KMS-11 (cell line): ENCODE measurements at regions not wholly inside any gene's neighbourhood (a gene's known extent, or its start where the extent isn't known, plus 50 kb on each side); places are given as distances from the start of the nearest gene placed in this dataset.

Experiments
- H2AFZ ChIP-seq: fragments of 200-600 bp; sonication (generic); 2 replicates; pipeline ENCODE4 v1.6.1; 2016; ENCODE audit warnings: antibody characterized with exemption, mixed run types, low read depth
- H3K27ac ChIP-seq: fragments of 200-600 bp; sonication (generic); 2 replicates; pipeline ENCODE4 v1.6.1; 2016; ENCODE audit warnings: mild to moderate bottlenecking, mixed run types
- H3K27me3 ChIP-seq: fragments of 200-600 bp; sonication (generic); 2 replicates; pipeline ENCODE4 v1.6.1; 2017; ENCODE audit warnings: mild to moderate bottlenecking, low read depth, mixed run types, moderate library complexity; ENCODE audit not compliant: insufficient read depth
- H3K36me3 ChIP-seq: fragments of 200-600 bp; sonication (generic); 2 replicates; pipeline ENCODE4 v1.6.1; 2017; ENCODE audit warnings: mild to moderate bottlenecking, mixed run types; ENCODE audit not compliant: insufficient read depth
- H3K4me1 ChIP-seq: fragments of 200-600 bp; sonication (generic); 2 replicates; pipeline ENCODE4 v1.6.1; 2016; ENCODE audit warnings: mild to moderate bottlenecking, low read depth, mixed run types; ENCODE audit not compliant: poor library complexity, severe bottlenecking
- H3K4me2 ChIP-seq: fragments of 200-600 bp; sonication (generic); 2 replicates; pipeline ENCODE4 v1.7.0; 2016; ENCODE audit warnings: mild to moderate bottlenecking, mixed run types
- H3K4me3 ChIP-seq: fragments of 200-600 bp; sonication (generic); IDR thresholded peaks from 2 replicates; pipeline ENCODE4 v1.6.1; 2017; ENCODE audit warnings: low read depth, low read length, mixed read lengths; ENCODE audit not compliant: insufficient read depth
- H3K79me2 ChIP-seq: fragments of 200-600 bp; sonication (generic); 2 replicates; pipeline ENCODE4 v1.6.1; 2016; ENCODE audit warnings: low read depth, mixed run types; ENCODE audit not compliant: insufficient read depth
- H3K9ac ChIP-seq: fragments of 200-600 bp; sonication (generic); 2 replicates; pipeline ENCODE4 v1.6.1; 2016; ENCODE audit warnings: mild to moderate bottlenecking, mixed run types
- H4K20me1 ChIP-seq: fragments of 200-600 bp; sonication (generic); 2 replicates; pipeline ENCODE4 v1.6.1; 2016; ENCODE audit warnings: mild to moderate bottlenecking, mixed run types; ENCODE audit not compliant: insufficient read depth
- CTCF ChIP-seq: fragments of 200-600 bp; sonication (generic); conservative IDR thresholded peaks from 2 replicates; pipeline ENCODE4 v1.6.1; 2017; ENCODE audit warnings: low read depth, mild to moderate bottlenecking, antibody characterized with exemption, low read length, moderate library complexity, mixed read lengths

DNA sequence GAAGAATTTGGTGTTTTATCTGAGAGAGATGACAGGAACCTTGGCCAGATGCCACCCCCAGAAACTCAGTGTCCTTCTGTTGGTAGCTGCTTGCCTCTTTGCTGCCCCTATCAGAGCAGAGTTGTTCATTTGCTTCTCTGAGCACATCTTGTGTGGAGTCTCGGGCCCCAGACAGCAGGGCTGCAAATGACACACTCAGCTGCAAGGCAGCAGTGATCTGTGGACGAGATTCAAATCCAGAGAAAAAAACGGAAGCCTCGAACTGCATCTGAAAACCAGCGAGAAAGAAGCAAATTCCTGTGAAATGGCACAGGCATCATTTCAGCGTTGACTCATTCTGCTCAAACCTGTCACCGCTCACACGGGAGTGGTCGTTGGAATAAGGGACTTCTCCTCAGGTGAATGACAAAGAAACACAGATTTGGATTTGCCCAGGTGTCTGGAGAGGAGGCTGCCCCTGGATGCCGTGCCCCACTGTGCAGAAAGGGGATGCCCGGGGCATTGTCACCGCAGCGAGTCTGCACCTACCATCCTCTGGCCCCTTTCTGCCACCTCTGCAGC is 144.7 kb downstream of the PFKFB3 start:
- H3K79me2 ChIP-seq: no peaks in the 10 kb centered on the region
- H3K27me3 ChIP-seq: no peaks in the 10 kb centered on the region
- H3K27ac ChIP-seq: peak overlapping the region; percentile 96
- peaks cover 49% of the 10 kb centered on the region for H3K4me1 ChIP-seq
- H2AFZ ChIP-seq: peak overlapping the region; percentile 70
- no peak for TF ChIP-seq CTCF
- peak overlapping the region; percentile 73 for H3K9ac ChIP-seq
- no peaks in the 10 kb centered on the region for H4K20me1 ChIP-seq
- H3K36me3 ChIP-seq: no peaks in the 10 kb centered on the region
- peak overlapping the region; percentile 59 for H3K4me3 ChIP-seq
- peak overlapping the region; percentile 94 for H3K4me2 ChIP-seq

DNA sequence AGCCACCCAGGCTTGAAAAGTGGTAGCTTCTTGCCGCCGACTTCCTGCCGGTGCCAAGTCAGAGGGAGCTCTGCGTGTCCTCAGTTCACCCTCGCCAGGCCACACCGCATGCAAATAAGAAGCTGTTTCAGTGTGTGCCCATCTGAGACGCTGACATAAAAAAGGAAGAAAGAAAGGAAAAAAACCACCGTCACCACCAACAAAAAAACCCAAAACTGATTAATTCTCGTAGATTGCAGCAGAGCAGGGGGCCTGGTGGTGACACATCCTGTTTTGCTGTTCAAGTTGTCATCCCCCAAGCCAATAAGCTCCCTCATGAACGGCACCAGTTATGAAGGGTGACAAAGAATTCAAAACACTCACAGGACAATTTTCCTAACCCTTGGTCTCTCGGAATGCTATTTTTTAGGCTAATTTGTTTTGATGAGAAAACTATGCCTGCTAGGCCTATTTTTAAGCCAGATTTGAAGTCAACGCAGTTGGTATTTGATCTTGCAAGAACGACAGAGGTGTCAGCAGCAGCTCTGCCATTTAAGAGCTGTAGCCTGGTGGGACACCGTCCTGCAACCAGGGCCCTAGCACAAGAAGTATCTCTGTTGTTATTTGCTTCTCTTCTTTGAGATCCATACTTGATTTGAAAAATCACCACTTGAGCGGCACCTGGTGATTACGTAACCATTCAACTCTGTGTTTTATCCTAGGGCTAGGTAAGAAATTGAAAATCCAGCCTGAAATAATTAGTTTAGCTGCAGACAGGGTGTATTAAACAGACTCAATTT is 145.6 kb downstream of the PFKFB3 start:
- Histone ChIP-seq H3K27me3 (no peaks in the 10 kb centered on the region), H3K4me3 (peak overlapping the region; percentile 59), H3K36me3 (no peaks in the 10 kb centered on the region), H2AFZ (peak overlapping the region; percentile 70), H3K27ac (peak overlapping the region; percentile 96), H3K4me2 (peak overlapping the region; percentile 94), H3K4me1 (peaks cover 49% of the 10 kb centered on the region), H3K79me2 (no peaks in the 10 kb centered on the region), H3K9ac (peak overlapping the region; percentile 73), H4K20me1 (no peaks in the 10 kb centered on the region)
- TF ChIP-seq CTCF: no peak

DNA sequence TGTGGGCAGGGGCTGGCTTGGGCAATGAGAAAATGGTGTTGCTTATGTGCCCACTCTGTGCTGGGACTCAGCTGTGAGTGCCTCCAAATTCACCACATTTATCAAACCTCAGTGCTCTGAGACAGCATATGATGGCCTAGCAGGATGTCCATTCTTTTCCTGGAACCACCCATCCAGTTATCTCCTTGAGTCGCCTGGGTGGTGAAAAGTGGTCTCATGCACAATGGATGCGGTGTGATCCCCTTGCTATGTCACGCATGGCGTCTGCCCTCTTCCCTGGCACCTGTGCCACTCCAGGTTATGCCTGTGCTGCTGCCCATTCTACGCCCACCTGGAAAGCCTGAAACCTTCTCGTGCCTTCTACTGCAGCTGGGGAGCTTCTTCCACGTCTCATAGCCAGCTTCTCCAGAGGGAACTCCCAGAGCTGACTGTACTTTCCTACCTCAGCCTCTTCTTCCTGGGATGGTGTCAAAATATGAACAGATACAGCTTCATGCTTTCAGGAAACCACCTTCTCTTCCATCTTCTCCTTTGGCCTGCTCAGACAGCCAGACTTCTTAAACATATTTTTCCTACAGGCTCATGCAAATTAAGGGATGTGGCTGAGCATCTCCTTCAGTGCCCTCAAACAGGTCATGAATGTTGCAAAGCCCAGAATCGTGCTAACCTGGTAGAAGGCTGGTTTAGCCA is 147.3 kb downstream of the PFKFB3 start:
- H3K27ac ChIP-seq: no peak overlapping the region; the same call in 1 of the 2 replicates
- peak overlapping the region; percentile 4; the same call in 1 of the 2 replicates for H3K4me2 ChIP-seq
- no peaks in the 10 kb centered on the region for H3K79me2 ChIP-seq
- no peak overlapping the region for H2AFZ ChIP-seq
- no peak for TF ChIP-seq CTCF
- no peaks in the 10 kb centered on the region for H4K20me1 ChIP-seq
- H3K4me1 ChIP-seq: peaks cover 49% of the 10 kb centered on the region
- no peak overlapping the region for H3K9ac ChIP-seq
- H3K4me3 ChIP-seq: no peak overlapping the region
- H3K27me3 ChIP-seq: no peaks in the 10 kb centered on the region
- H3K36me3 ChIP-seq: no peaks in the 10 kb centered on the region

- no peak overlapping the region for H3K9ac ChIP-seq
Measured at GRCh38 chr10:6350609-6351008, 147.9 kb downstream of the PFKFB3 start.

More at GRCh38 chr10:6350609-6351008, 147.9 kb downstream of the PFKFB3 start:
- Histone ChIP-seq H3K79me2 (no peaks in the 10 kb centered on the region), H3K27ac (no peak overlapping the region), H3K4me2 (peak overlapping the region; percentile 4; the same call in 1 of the 2 replicates), H3K27me3 (no peaks in the 10 kb centered on the region), H3K36me3 (no peaks in the 10 kb centered on the region), H2AFZ (no peak overlapping the region), H3K4me3 (no peak overlapping the region), H3K4me1 (peaks cover 48% of the 10 kb centered on the region), H4K20me1 (no peaks in the 10 kb centered on the region)
- TF ChIP-seq CTCF: no peak
